ENCODE measurements at regions not wholly inside any gene's neighbourhood (a gene's known extent, or its start where the extent isn't known, plus 50 kb on each side); places are given as distances from the start of the nearest gene placed in this dataset.

GRCh38 chr6:144394210-144394609 is 109.1 kb downstream of the UTRN start:
- TF ChIP-seq EP300 (IDR thresholded peaks at IDR 0.05) (no peak), POLR2A (IDR thresholded peaks at IDR 0.05) (no peak), POLR2AphosphoS5 (IDR thresholded peaks at IDR 0.05) (no peak), CTCF (IDR thresholded peaks at IDR 0.05) (no peak)

Data from gastroesophageal sphincter (tissue), 3 donors.